ENCODE measurements at regions not wholly inside any gene's neighbourhood (a gene's known extent, or its start where the extent isn't known, plus 50 kb on each side); places are given as distances from the start of the nearest gene placed in this dataset.

GRCh38 chr10:10259013-10259412, 758.7 kb upstream of the CELF2 start:
- no peak for TF ChIP-seq GATA3 (IDR thresholded peaks at IDR 0.05; ENCODE audit: low read depth, low read length)
- no peak for TF ChIP-seq GATA2 (IDR thresholded peaks at IDR 0.05; ENCODE audit: low read depth, low read length)

Measured in SH-SY5Y (cell line).